ENCODE measurements at regions not wholly inside any gene's neighbourhood (a gene's known extent, or its start where the extent isn't known, plus 50 kb on each side); places are given as distances from the start of the nearest gene placed in this dataset.
"Not testable (repeated sequence)": the region's sequence is repeated elsewhere in the genome, so short reads cannot be mapped to it uniquely, and the experiment has no call there.

DNA sequence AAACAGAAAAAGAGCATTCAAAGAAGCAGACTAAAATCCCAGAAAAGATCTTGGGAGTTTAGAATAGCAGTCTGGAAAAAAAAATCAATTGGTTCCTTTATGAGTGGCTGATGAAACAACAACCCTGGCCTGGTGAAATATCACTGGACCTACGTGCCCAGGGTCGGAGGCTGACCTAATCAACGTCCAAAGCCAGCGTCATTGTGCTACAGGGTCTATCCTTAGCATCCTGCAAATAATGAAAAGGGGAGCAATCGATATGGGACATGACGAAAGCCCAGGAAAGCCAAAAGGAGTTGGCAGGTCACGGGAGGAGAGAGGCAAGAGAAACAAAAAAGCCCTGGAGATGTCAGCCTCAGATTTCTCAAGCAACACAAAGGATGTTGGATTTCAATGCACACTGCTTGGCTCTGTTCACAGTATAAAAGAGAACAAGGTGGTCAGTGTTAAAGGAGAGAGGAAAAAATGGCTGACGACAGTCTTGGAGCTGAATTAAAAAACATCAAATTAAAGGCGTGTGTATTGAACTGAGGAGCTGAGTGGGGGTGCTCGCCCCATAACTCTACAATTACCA lies 148.8 kb downstream of the BLID start:
- no peaks in the 10 kb centered on the region for H3K36me3 ChIP-seq
- intact Hi-C loops (cut with DNase I; ENCODE audit: low total_unique reads): no loop called here
- TF ChIP-seq EP300 (IDR thresholded peaks at IDR 0.05) (no peak), POLR2A (IDR thresholded peaks at IDR 0.05) (no peak), POLR2AphosphoS5 (IDR thresholded peaks at IDR 0.05) (no peak)
- TF ChIP-seq, protein P1, sequence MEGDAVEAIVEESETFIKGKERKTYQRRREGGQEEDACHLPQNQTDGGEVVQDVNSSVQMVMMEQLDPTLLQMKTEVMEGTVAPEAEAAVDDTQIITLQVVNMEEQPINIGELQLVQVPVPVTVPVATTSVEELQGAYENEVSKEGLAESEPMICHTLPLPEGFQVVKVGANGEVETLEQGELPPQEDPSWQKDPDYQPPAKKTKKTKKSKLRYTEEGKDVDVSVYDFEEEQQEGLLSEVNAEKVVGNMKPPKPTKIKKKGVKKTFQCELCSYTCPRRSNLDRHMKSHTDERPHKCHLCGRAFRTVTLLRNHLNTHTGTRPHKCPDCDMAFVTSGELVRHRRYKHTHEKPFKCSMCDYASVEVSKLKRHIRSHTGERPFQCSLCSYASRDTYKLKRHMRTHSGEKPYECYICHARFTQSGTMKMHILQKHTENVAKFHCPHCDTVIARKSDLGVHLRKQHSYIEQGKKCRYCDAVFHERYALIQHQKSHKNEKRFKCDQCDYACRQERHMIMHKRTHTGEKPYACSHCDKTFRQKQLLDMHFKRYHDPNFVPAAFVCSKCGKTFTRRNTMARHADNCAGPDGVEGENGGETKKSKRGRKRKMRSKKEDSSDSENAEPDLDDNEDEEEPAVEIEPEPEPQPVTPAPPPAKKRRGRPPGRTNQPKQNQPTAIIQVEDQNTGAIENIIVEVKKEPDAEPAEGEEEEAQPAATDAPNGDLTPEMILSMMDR (IDR thresholded peaks at IDR 0.05): no peak
- H3K4me3 ChIP-seq: no peak overlapping the region
- peaks cover 0 to 9% (median 0%) of the 10 kb centered on the region in 4 donors for H3K4me1 ChIP-seq
- 81 to 88% (median 83%) methylated on average over 10 of the region's 10 CpGs for WGBS, 5 donors
- H3K9me3 ChIP-seq: no peaks in the 10 kb centered on the region
- H3K27me3 ChIP-seq: no peaks in the 10 kb centered on the region
- DNase-seq: no peak
- H3K27ac ChIP-seq: no peak overlapping the region

DNA sequence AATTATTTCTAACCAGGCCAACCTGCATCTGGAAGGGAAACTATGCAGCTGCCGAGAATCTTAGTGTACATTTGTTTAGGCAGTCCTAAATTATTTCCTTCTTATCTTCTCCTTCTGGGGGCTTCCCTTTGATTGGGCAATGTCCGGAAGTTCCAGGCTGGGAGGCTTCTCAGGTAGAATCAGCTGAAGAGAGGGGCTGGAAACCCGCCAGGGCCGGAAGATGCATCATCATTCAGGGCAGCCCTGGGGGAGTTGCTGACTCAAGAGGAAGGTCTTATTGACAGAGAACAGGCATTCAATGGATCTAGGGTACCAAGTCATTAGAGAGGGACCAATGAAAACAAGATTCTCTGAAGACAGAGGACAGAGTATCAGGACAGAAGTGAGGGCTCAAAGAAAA lies 150.7 kb downstream of the BLID start:
- no peak overlapping the region for H3K4me3 ChIP-seq
- H3K27ac ChIP-seq: no peak overlapping the region
- no peak for DNase-seq
- no peaks in the 10 kb centered on the region for H3K9me3 ChIP-seq
- peaks cover 0 to 9% (median 0%) of the 10 kb centered on the region in 4 donors for H3K4me1 ChIP-seq
- intact Hi-C loops (cut with DNase I; ENCODE audit: low total_unique reads): no loop called here
- TF ChIP-seq POLR2A (IDR thresholded peaks at IDR 0.05) (no peak), POLR2AphosphoS5 (IDR thresholded peaks at IDR 0.05) (no peak), EP300 (IDR thresholded peaks at IDR 0.05) (no peak)
- TF ChIP-seq, protein P1 (IDR thresholded peaks at IDR 0.05): no peak
- H3K27me3 ChIP-seq: no peaks in the 10 kb centered on the region
- H3K36me3 ChIP-seq: no peaks in the 10 kb centered on the region
- 58 to 78% (median 70%) methylated on average over 4 of the region's 4 CpGs for WGBS, 5 donors

DNA sequence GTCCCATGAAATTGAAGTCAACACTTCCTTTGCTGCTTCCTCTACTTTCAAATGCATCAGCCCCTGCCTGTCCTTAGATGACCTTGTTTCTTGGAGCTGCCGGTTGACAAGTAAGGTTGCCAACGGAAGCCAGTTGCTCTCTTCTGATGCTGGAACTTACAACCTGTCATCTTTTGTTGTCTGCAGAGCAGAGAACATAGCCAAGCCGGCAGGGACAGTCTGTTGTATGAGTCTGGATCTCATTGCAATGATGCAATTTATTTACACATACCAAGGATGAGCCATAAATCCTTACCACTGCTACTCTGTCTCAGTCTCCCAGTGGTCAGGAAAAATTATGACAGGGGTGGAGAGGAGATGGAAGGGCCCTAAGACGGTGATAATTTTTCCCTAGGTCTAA lies 151.4 kb downstream of the BLID start:
- Histone ChIP-seq H3K36me3 (no peaks in the 10 kb centered on the region), H3K27ac (no peak overlapping the region), H3K4me1 (peaks cover 0 to 9% (median under 1%) of the 10 kb centered on the region in 4 donors), H3K4me3 (no peak overlapping the region), H3K27me3 (no peaks in the 10 kb centered on the region), H3K9me3 (no peaks in the 10 kb centered on the region)
- no peak for DNase-seq
- 43 to 70% (median 59%) methylated on average over 4 of the region's 4 CpGs for WGBS, 5 donors
- intact Hi-C loops (cut with DNase I; ENCODE audit: low total_unique reads): no loop called here
- TF ChIP-seq POLR2A (IDR thresholded peaks at IDR 0.05): no peak
- no peak for TF ChIP-seq POLR2AphosphoS5 (IDR thresholded peaks at IDR 0.05)
- TF ChIP-seq, protein P1 (IDR thresholded peaks at IDR 0.05): no peak

DNA sequence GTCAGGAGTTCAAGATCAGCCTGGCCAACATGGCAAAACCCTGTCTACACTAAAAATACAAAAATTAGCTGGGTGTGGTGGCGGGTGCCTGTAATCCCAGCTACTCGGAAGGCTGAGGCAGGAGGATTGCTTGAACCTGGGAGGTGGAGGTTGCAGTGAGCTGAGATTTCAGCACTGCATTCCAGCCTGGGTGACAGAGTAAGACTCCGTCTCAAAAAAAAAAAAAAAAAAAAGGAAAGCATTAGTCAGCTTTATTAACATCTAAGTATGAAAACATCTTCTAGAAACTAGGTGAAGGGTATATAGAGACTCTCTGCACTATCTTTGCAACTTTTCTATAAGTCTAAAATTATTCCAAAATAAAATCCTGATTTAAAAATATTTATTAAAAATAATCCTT lies 152.2 kb downstream of the BLID start:
- H3K9me3 ChIP-seq; H3K4me1 ChIP-seq; H3K36me3 ChIP-seq; H3K4me3 ChIP-seq; H3K27ac ChIP-seq; DNase-seq; intact Hi-C loops (cut with DNase I; ENCODE audit: low total_unique reads); H3K27me3 ChIP-seq: not testable (repeated sequence)
- 78 to 95% (median 89%) methylated on average over 3 of the region's 3 CpGs for WGBS, 5 donors

DNA sequence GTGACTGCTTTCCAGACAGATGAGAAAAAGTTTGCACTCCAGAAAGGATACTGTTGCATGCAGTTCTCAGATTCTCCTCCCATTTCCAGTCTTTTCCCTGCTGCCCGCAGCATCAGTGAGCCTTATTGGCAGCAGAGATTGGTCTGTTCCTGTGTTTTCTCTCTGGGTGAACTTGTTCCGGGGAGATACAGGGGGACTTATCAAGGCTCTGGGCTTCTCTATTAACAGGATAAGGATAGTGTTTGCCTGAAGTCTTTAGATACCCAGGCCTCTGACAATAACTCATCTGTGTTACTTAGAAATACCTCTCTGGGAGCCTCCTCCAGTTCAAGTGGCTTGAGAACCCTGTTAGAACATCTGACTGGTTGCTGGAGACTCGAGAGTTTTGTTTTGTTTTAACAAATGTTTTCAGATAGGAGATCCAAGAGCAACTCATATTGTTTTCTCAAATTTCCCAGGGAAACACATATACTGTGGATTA lies 154.7 kb downstream of the BLID start:
- intact Hi-C loops (cut with DNase I; ENCODE audit: low total_unique reads): no loop called here
- WGBS, 5 donors: 28 to 43% (median 37%) methylated on average over 3 of the region's 3 CpGs

More for the DNA sequence above, 154.7 kb downstream of the BLID start:
- Histone ChIP-seq H3K27me3 (no peaks in the 10 kb centered on the region), H3K9me3 (no peaks in the 10 kb centered on the region), H3K36me3 (no peaks in the 10 kb centered on the region), H3K4me3 (no peak overlapping the region), H3K4me1 (peaks cover 0 to 9% (median 3%) of the 10 kb centered on the region in 4 donors), H3K27ac (no peak overlapping the region)
- TF ChIP-seq POLR2A (IDR thresholded peaks at IDR 0.05) (no peak), EP300 (IDR thresholded peaks at IDR 0.05) (no peak), POLR2AphosphoS5 (IDR thresholded peaks at IDR 0.05) (no peak)
- TF ChIP-seq, protein P1 (IDR thresholded peaks at IDR 0.05): no peak
- no peak for DNase-seq
